ENCODE measurements at regions not wholly inside any gene's neighbourhood (a gene's known extent, or its start where the extent isn't known, plus 50 kb on each side); places are given as distances from the start of the nearest gene placed in this dataset.
A peak's percentile ranks its signal among the peaks of the same experiment; 100 is the strongest.

DNA sequence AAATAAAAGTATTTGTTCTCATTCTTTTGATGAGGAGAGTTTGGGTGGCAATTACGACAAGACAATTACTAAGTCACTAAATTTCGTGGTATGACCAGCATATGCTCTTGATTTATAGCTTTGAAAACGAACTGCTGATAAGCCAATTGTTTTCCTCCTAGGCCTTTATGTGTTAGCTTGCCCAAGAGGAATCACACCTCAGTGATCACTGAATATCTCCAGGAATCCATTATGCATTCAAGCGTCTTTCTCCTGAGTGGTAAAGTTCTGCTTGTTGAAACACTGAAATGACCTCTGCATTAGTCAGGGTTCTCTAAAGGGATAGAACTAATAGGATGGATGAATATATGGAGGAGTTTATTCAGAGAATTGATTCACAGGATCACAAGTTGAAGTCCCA is 677.7 kb upstream of the MEF2C start:
- DNase-seq (ENCODE audit: low read depth), result no peak
- H3K4me3 ChIP-seq (ENCODE audit: control insufficient read depth, low read depth, low read length), result no peak overlapping the region
- TF ChIP-seq CTCF (IDR thresholded peaks at IDR 0.05; ENCODE audit: control insufficient read depth, insufficient read depth, low read depth, low read length, missing control alignments), result no peak

- no peak for TF ChIP-seq CTCF (IDR thresholded peaks at IDR 0.05; ENCODE audit: control insufficient read depth, insufficient read depth, low read depth, low read length, missing control alignments)
- no peak overlapping the region for H3K4me3 ChIP-seq (ENCODE audit: control insufficient read depth, low read depth, low read length)
- DNase-seq (ENCODE audit: low read depth), result peak; percentile 50
Observed at GRCh38 chr5:89556215-89556913, 673.4 kb upstream of the MEF2C start.

GRCh38 chr5:89546657-89547056 is 663.7 kb upstream of the MEF2C start:
- no peak for DNase-seq (ENCODE audit: low read depth)
- no peak for TF ChIP-seq CTCF (IDR thresholded peaks at IDR 0.05; ENCODE audit: control insufficient read depth, insufficient read depth, low read depth, low read length, missing control alignments)

GRCh38 chr5:89545626-89546025 is 662.6 kb upstream of the MEF2C start:
- no peak for TF ChIP-seq CTCF (IDR thresholded peaks at IDR 0.05; ENCODE audit: control insufficient read depth, insufficient read depth, low read depth, low read length, missing control alignments)
- DNase-seq (ENCODE audit: low read depth), result no peak

More at GRCh38 chr5:89546657-89547056, 663.7 kb upstream of the MEF2C start:
- no peak overlapping the region for H3K4me3 ChIP-seq (ENCODE audit: control insufficient read depth, low read depth, low read length)

GRCh38 chr5:89545076-89545475 is 662.1 kb upstream of the MEF2C start:
- TF ChIP-seq CTCF (IDR thresholded peaks at IDR 0.05; ENCODE audit: control insufficient read depth, insufficient read depth, low read depth, low read length, missing control alignments), result no peak
- H3K4me3 ChIP-seq (ENCODE audit: control insufficient read depth, low read depth, low read length), result no peak overlapping the region
- DNase-seq (ENCODE audit: low read depth), result no peak

More at GRCh38 chr5:89545626-89546025, 662.6 kb upstream of the MEF2C start:
- H3K4me3 ChIP-seq (ENCODE audit: control insufficient read depth, low read depth, low read length), result no peak overlapping the region

- no peak for DNase-seq (ENCODE audit: low read depth)
- no peak overlapping the region for H3K4me3 ChIP-seq (ENCODE audit: control insufficient read depth, low read depth, low read length)
- no peak for TF ChIP-seq CTCF (IDR thresholded peaks at IDR 0.05; ENCODE audit: control insufficient read depth, insufficient read depth, low read depth, low read length, missing control alignments)
Observed at GRCh38 chr5:89542736-89543135, 659.8 kb upstream of the MEF2C start.

Data from AG09309 (cell line).